Fibroblast of the conjunctiva (primary cell): ENCODE measurements at regions not wholly inside any gene's neighbourhood (a gene's known extent, or its start where the extent isn't known, plus 50 kb on each side); places are given as distances from the start of the nearest gene placed in this dataset.

Experiments
- DNase-seq: peaks from one replicate; pipeline ENCODE4 v3.0.0-alpha.2; 2010; ENCODE audit warnings: low read depth

- DNase-seq = no peak
Measured at GRCh38 chr5:107146901-107147300, 523.8 kb downstream of the EFNA5 start.

- DNase-seq = no peak
Measured at GRCh38 chr5:107135391-107135790, 535.3 kb downstream of the EFNA5 start.

- DNase-seq = no peak
Measured at GRCh38 chr5:107134931-107135330, 535.8 kb downstream of the EFNA5 start.

- DNase-seq = no peak
Measured at GRCh38 chr5:107129051-107129450, 541.7 kb downstream of the EFNA5 start.

- no peak for DNase-seq
Measured at GRCh38 chr5:107127878-107128277, 542.9 kb downstream of the EFNA5 start.

GRCh38 chr5:107126341-107126740, 544.4 kb downstream of the EFNA5 start:
- DNase-seq = no peak

GRCh38 chr5:107124376-107124775, 546.4 kb downstream of the EFNA5 start:
- no peak for DNase-seq

- no peak for DNase-seq
Measured at GRCh38 chr5:107123014-107123413, 547.7 kb downstream of the EFNA5 start.

GRCh38 chr5:107121793-107122519, 548.8 kb downstream of the EFNA5 start:
- no peak for DNase-seq

- DNase-seq = no peak
Measured at GRCh38 chr5:107119656-107120055, 551.1 kb downstream of the EFNA5 start.

GRCh38 chr5:107118184-107119019, 552.3 kb downstream of the EFNA5 start:
- DNase-seq = no peak

GRCh38 chr5:107112216-107112615, 558.5 kb downstream of the EFNA5 start:
- no peak for DNase-seq

- no peak for DNase-seq
Measured at GRCh38 chr5:107104040-107104995, 566.4 kb downstream of the EFNA5 start.

- DNase-seq = no peak
Measured at GRCh38 chr5:107103522-107103921, 567.2 kb downstream of the EFNA5 start.

- no peak for DNase-seq
Measured at GRCh38 chr5:107100121-107100520, 570.6 kb downstream of the EFNA5 start.

- DNase-seq = no peak
Measured at GRCh38 chr5:107099506-107099905, 571.2 kb downstream of the EFNA5 start.

- no peak for DNase-seq
Measured at GRCh38 chr5:107092695-107093094, 578.0 kb downstream of the EFNA5 start.

GRCh38 chr5:107090506-107090905, 580.2 kb downstream of the EFNA5 start:
- no peak for DNase-seq

GRCh38 chr5:107088907-107089306, 581.8 kb downstream of the EFNA5 start:
- DNase-seq = no peak

GRCh38 chr5:107085572-107085971, 585.2 kb downstream of the EFNA5 start:
- no peak for DNase-seq

- DNase-seq = no peak
Measured at GRCh38 chr5:107074996-107075395, 595.7 kb downstream of the EFNA5 start.

- DNase-seq = no peak
Measured at GRCh38 chr5:107072967-107073366, 597.8 kb downstream of the EFNA5 start.
